ENCODE measurements at regions not wholly inside any gene's neighbourhood (a gene's known extent, or its start where the extent isn't known, plus 50 kb on each side); places are given as distances from the start of the nearest gene placed in this dataset.

DNA sequence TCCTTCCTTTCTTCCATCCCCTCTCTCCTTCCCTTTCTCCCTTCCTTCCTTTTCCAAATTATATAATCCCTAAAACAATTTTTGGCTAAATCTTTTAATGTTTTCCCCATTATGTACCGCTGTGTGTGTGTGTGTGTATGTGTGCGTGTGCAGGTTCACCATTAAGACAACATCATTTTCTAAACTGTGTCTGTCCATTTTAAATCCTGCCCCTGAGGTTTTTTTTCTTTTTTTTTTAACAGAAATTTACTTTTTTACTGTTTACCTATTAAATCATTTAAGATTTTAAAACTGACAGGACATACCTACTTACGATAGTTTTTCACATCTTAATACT, 366.3 kb upstream of the EPHA7 start:
- no peak for TF ChIP-seq ZFX (IDR thresholded peaks at IDR 0.05)
- TF ChIP-seq, protein P1, sequence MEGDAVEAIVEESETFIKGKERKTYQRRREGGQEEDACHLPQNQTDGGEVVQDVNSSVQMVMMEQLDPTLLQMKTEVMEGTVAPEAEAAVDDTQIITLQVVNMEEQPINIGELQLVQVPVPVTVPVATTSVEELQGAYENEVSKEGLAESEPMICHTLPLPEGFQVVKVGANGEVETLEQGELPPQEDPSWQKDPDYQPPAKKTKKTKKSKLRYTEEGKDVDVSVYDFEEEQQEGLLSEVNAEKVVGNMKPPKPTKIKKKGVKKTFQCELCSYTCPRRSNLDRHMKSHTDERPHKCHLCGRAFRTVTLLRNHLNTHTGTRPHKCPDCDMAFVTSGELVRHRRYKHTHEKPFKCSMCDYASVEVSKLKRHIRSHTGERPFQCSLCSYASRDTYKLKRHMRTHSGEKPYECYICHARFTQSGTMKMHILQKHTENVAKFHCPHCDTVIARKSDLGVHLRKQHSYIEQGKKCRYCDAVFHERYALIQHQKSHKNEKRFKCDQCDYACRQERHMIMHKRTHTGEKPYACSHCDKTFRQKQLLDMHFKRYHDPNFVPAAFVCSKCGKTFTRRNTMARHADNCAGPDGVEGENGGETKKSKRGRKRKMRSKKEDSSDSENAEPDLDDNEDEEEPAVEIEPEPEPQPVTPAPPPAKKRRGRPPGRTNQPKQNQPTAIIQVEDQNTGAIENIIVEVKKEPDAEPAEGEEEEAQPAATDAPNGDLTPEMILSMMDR (conservative IDR thresholded peaks at IDR 0.05) = no peak
